ENCODE measurements at regions not wholly inside any gene's neighbourhood (a gene's known extent, or its start where the extent isn't known, plus 50 kb on each side); places are given as distances from the start of the nearest gene placed in this dataset.
A peak's percentile ranks its signal among the peaks of the same experiment; 100 is the strongest.

DNA sequence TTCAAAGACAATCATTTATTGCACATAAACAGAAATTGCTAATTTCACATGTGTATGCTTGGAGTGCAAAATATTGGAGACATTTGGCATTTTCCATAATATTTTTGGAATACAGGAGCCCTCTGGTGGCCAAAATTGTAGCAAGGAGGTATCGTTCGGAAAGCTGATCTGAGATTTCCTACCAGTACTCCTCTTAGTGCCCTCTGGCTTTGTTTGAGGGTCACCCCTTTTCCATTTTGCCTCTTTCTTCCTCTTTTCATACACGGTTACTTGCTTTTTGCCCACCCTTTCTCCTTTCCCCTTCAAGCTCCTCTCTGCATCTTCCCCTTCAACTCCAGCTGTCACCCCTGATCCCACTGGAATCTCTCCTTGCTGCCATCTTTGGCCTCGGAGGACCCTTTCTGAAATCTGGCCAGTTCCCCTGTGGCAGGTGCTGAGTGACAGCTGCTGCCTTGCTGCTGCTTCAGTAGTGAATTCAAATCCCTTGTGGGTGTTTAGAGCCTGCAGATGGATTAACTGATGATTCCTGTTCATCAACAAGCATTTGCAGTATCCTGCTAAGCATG lies 164.6 kb upstream of the PARP11 start:
- 21 to 26% (median 26%) methylated on average over 4 of the region's 4 CpGs for WGBS, 4 donors
- no peaks in the 10 kb centered on the region for H3K9me3 ChIP-seq (replicated peaks in 1 of 3)
- no peak overlapping the region for H3K4me3 ChIP-seq
- TF ChIP-seq, protein P1, sequence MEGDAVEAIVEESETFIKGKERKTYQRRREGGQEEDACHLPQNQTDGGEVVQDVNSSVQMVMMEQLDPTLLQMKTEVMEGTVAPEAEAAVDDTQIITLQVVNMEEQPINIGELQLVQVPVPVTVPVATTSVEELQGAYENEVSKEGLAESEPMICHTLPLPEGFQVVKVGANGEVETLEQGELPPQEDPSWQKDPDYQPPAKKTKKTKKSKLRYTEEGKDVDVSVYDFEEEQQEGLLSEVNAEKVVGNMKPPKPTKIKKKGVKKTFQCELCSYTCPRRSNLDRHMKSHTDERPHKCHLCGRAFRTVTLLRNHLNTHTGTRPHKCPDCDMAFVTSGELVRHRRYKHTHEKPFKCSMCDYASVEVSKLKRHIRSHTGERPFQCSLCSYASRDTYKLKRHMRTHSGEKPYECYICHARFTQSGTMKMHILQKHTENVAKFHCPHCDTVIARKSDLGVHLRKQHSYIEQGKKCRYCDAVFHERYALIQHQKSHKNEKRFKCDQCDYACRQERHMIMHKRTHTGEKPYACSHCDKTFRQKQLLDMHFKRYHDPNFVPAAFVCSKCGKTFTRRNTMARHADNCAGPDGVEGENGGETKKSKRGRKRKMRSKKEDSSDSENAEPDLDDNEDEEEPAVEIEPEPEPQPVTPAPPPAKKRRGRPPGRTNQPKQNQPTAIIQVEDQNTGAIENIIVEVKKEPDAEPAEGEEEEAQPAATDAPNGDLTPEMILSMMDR (IDR thresholded peaks at IDR 0.05) = peak; percentile 56 to 91 (median 86)
- TF ChIP-seq POLR2A (IDR thresholded peaks at IDR 0.05) = no peak
- no peaks in the 10 kb centered on the region for H3K36me3 ChIP-seq (replicated peaks in 1 of 2)
- H3K27ac ChIP-seq = no peak overlapping the region
- intact Hi-C loops (cut with DNase I) = loop anchor here (2.0 to 10.0 kb wide), 5 partner anchors 39 to 239 kb away; partner anchors contain the start of gene CCND2 (in 1 of the 2)
- no peaks in the 10 kb centered on the region for H3K27me3 ChIP-seq
- DNase-seq = peak; percentile 48 to 85 (median 72)
- H3K4me1 ChIP-seq (replicated peaks in 1 of 2) = peaks cover 9 to 12% of the 10 kb centered on the region in 2 donors

GRCh38 chr12:4036671-4037271 lies 163.6 kb upstream of the PARP11 start:
- peaks cover 17 to 18% of the 10 kb centered on the region in 2 donors for H3K4me1 ChIP-seq (replicated peaks in 1 of 2)
- DNase-seq = no peak
- intact Hi-C loops (cut with DNase I) = loop anchor here (5.0 to 10.0 kb wide), 4 partner anchors 39 to 241 kb away; partner anchors contain the start of gene CCND2 (in 1 of the 2)
- no peak overlapping the region for H3K27ac ChIP-seq
- H3K4me3 ChIP-seq = no peak overlapping the region
- no peaks in the 10 kb centered on the region for H3K36me3 ChIP-seq (replicated peaks in 1 of 2)
- TF ChIP-seq, protein P1 (IDR thresholded peaks at IDR 0.05) = no peak
- TF ChIP-seq POLR2A (IDR thresholded peaks at IDR 0.05) = no peak
- no peaks in the 10 kb centered on the region for H3K27me3 ChIP-seq
- no peaks in the 10 kb centered on the region for H3K9me3 ChIP-seq (replicated peaks in 1 of 3)
- 82 to 85% (median 84%) methylated on average over 9 of the region's 9 CpGs for WGBS, 4 donors

DNA sequence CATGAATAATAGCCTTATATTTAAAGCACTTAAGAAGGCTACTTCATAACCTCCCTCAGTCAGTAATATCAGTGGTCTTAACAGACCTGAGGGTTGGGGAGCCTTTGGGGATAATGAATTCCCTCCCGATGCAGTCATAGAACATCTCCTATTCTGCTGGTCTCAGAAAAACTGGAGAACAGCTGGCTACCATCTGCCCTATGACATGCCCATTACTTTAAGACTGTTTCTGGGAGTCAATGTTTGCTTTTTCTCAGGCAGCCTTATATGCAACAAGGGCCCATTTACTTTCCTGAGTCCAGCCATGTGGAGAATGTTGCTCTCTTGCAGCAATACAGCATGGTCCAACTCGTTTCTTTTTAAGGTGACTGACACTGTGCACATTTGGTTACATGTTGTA lies 161.7 kb upstream of the PARP11 start:
- Histone ChIP-seq H3K27me3 (no peaks in the 10 kb centered on the region), H3K27ac (no peak overlapping the region), H3K9me3 (replicated peaks in 1 of 3) (no peaks in the 10 kb centered on the region), H3K4me3 (no peak overlapping the region), H3K36me3 (replicated peaks in 1 of 2) (no peaks in the 10 kb centered on the region), H3K4me1 (replicated peaks in 1 of 2) (peaks cover 21% of the 10 kb centered on the region in 2 donors)
- intact Hi-C loops (cut with DNase I) = loop anchor here (5.0 to 10.0 kb wide), 4 partner anchors 38 to 242 kb away; partner anchors contain the start of gene CCND2 (in 1 of the 2)
- TF ChIP-seq, protein P1 (IDR thresholded peaks at IDR 0.05) = no peak
- TF ChIP-seq POLR2A (IDR thresholded peaks at IDR 0.05) = no peak
- 54 to 75% (median 71%) methylated on average over 2 of the region's 2 CpGs for WGBS, 4 donors
- no peak for DNase-seq

DNA sequence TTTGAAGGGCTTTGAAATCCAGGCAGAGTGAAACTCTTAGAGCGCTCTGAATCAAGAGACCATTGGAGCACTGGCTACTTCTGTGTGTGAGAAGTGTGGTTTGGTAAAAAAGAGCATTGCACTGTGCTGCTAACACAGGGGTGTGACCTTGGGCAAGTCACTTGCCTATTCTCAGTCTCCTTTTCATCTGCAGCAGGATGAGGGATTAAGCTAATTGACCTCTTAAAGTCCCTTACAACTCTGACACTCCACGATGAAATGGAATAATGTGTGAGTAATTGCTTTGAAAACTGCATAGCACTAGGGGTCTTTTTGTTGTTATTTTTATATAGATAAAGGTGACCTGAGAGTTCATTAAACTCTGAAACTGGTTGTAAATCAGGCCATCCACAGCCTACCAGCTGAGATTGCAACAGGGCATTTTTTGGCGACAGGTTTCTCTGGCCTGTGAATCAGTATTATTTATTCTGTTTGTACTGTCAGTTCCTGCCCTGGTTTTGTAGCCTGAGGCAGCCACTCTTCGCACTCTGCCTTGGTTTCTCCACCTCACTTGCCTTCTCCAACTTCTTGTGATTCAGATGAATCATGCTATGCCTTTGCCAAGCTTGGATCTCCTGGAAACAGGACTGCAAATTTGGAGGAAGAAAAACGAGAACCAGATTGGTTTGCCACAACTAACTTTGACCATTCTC lies 159.9 kb upstream of the PARP11 start:
- H3K4me3 ChIP-seq = no peak overlapping the region

More for the DNA sequence above, 159.9 kb upstream of the PARP11 start:
- 44 to 45% (median 45%) methylated on average over 5 of the region's 5 CpGs for WGBS, 4 donors
- peak overlapping the region in 3 of 5 donors; percentile 50 to 68 (median 62) for H3K27ac ChIP-seq
- peak in 6 of 7 donors; percentile 54 to 69 (median 61) for DNase-seq
- TF ChIP-seq, protein P1 (IDR thresholded peaks at IDR 0.05) = no peak
- no peak for TF ChIP-seq POLR2A (IDR thresholded peaks at IDR 0.05)
- H3K36me3 ChIP-seq (replicated peaks in 1 of 2) = no peaks in the 10 kb centered on the region
- intact Hi-C loops (cut with DNase I) = loop anchor here in 1 of 2 donors (10.0 kb wide), 1 partner anchor 242 kb away; the partner anchor contains the start of gene CCND2
- no peaks in the 10 kb centered on the region for H3K9me3 ChIP-seq (replicated peaks in 1 of 3)
- peaks cover 21% of the 10 kb centered on the region in 2 donors for H3K4me1 ChIP-seq (replicated peaks in 1 of 2)
- no peaks in the 10 kb centered on the region for H3K27me3 ChIP-seq
